ENCODE measurements at regions not wholly inside any gene's neighbourhood (a gene's known extent, or its start where the extent isn't known, plus 50 kb on each side); places are given as distances from the start of the nearest gene placed in this dataset.

- CTCF ChIA-PET: no interaction called here
- no peaks in the 10 kb centered on the region for H3K36me3 ChIP-seq (ENCODE audit: control insufficient read depth, insufficient read depth, low read length)
Measured at GRCh38 chr2:189268763-189269162, 89.2 kb upstream of the COL5A2 start.

GRCh38 chr2:189273734-189274133 lies 94.2 kb upstream of the COL5A2 start:
- Histone ChIP-seq H3K4me3 (ENCODE audit: low read depth in 2 of 2, low read length in 2 of 2) (no peak overlapping the region), H3K27me3 (ENCODE audit: control insufficient read depth, insufficient read depth, low read length) (no peaks in the 10 kb centered on the region), H3K9me3 (ENCODE audit: control insufficient read depth, insufficient read depth, low read depth, low read length) (no peaks in the 10 kb centered on the region), H3K4me1 (ENCODE audit: control insufficient read depth, insufficient read depth, low read length) (no peaks in the 10 kb centered on the region), H3K27ac (ENCODE audit: low read length) (no peak overlapping the region), H3K36me3 (ENCODE audit: control insufficient read depth, insufficient read depth, low read length) (no peaks in the 10 kb centered on the region)
- BruUV-seq (replicated peaks): no TSS peak
- intact Hi-C loops (cut with micrococcal nuclease; ENCODE audit: unreplicated experiment): no loop called here
- in situ Hi-C loops (cut with HindIII; ENCODE audit: low pct_unique_long_range_greater_than_20kb, low sequenced_read_pairs): no loop called here
- ATAC-seq (no peak), DNase-seq (ENCODE audit: low read depth, low spot score) (no peak)
- TF ChIP-seq, protein P1, sequence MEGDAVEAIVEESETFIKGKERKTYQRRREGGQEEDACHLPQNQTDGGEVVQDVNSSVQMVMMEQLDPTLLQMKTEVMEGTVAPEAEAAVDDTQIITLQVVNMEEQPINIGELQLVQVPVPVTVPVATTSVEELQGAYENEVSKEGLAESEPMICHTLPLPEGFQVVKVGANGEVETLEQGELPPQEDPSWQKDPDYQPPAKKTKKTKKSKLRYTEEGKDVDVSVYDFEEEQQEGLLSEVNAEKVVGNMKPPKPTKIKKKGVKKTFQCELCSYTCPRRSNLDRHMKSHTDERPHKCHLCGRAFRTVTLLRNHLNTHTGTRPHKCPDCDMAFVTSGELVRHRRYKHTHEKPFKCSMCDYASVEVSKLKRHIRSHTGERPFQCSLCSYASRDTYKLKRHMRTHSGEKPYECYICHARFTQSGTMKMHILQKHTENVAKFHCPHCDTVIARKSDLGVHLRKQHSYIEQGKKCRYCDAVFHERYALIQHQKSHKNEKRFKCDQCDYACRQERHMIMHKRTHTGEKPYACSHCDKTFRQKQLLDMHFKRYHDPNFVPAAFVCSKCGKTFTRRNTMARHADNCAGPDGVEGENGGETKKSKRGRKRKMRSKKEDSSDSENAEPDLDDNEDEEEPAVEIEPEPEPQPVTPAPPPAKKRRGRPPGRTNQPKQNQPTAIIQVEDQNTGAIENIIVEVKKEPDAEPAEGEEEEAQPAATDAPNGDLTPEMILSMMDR (IDR thresholded peaks at IDR 0.05): no peak
- TF ChIP-seq POLR2AphosphoS5 (IDR thresholded peaks at IDR 0.05; ENCODE audit: low read depth, low read length) (no peak), TCF7L2 (IDR thresholded peaks at IDR 0.05; ENCODE audit: low read depth, low read length) (no peak), SIN3A (IDR thresholded peaks at IDR 0.05; ENCODE audit: borderline replicate concordance, insufficient read depth, low read depth, low read length) (no peak), REST (IDR thresholded peaks at IDR 0.05; ENCODE audit: insufficient read depth in 1 of 2, low read depth in 2 of 2, low read length in 1 of 2) (no peak)
- POLR2A ChIA-PET: no interaction called here
- CTCF ChIA-PET: no interaction called here

More at GRCh38 chr2:189268763-189269162, 89.2 kb upstream of the COL5A2 start:
- intact Hi-C loops (cut with micrococcal nuclease; ENCODE audit: unreplicated experiment) (no loop called here), in situ Hi-C loops (cut with HindIII; ENCODE audit: low pct_unique_long_range_greater_than_20kb, low sequenced_read_pairs) (no loop called here)
- no TSS peak for BruUV-seq (replicated peaks)
- ATAC-seq: no peak
- POLR2A ChIA-PET: no interaction called here
- no peak for DNase-seq (ENCODE audit: low read depth, low spot score)
- Histone ChIP-seq H3K4me3 (ENCODE audit: low read depth in 2 of 2, low read length in 2 of 2) (no peak overlapping the region), H3K9me3 (ENCODE audit: control insufficient read depth, insufficient read depth, low read depth, low read length) (no peaks in the 10 kb centered on the region), H3K27me3 (ENCODE audit: control insufficient read depth, insufficient read depth, low read length) (no peaks in the 10 kb centered on the region), H3K27ac (ENCODE audit: low read length) (no peak overlapping the region; the same call in 1 of the 2 replicates), H3K4me1 (ENCODE audit: control insufficient read depth, insufficient read depth, low read length) (no peaks in the 10 kb centered on the region)
- no peak for TF ChIP-seq POLR2AphosphoS5 (IDR thresholded peaks at IDR 0.05; ENCODE audit: low read depth, low read length)
- TF ChIP-seq REST (IDR thresholded peaks at IDR 0.05; ENCODE audit: insufficient read depth in 1 of 2, low read depth in 2 of 2, low read length in 1 of 2): no peak
- TF ChIP-seq, protein P1 (IDR thresholded peaks at IDR 0.05): no peak
- no peak for TF ChIP-seq SIN3A (IDR thresholded peaks at IDR 0.05; ENCODE audit: borderline replicate concordance, insufficient read depth, low read depth, low read length)
- no peak for TF ChIP-seq TCF7L2 (IDR thresholded peaks at IDR 0.05; ENCODE audit: low read depth, low read length)

Data from Panc1 (cell line).